SH-SY5Y (cell line): ENCODE measurements at regions not wholly inside any gene's neighbourhood (a gene's known extent, or its start where the extent isn't known, plus 50 kb on each side); places are given as distances from the start of the nearest gene placed in this dataset.

ENCODE experiments used
- GATA2 ChIP-seq: IDR thresholded peaks from 2 replicates; pipeline ENCODE4 v1.6.1; 2011; ENCODE audit warnings: mild to moderate bottlenecking, low read depth, low read length
- GATA3 ChIP-seq: IDR thresholded peaks from 2 replicates; pipeline ENCODE4 v1.6.1; 2011; ENCODE audit warnings: low read depth, mild to moderate bottlenecking, low read length, moderate library complexity

DNA sequence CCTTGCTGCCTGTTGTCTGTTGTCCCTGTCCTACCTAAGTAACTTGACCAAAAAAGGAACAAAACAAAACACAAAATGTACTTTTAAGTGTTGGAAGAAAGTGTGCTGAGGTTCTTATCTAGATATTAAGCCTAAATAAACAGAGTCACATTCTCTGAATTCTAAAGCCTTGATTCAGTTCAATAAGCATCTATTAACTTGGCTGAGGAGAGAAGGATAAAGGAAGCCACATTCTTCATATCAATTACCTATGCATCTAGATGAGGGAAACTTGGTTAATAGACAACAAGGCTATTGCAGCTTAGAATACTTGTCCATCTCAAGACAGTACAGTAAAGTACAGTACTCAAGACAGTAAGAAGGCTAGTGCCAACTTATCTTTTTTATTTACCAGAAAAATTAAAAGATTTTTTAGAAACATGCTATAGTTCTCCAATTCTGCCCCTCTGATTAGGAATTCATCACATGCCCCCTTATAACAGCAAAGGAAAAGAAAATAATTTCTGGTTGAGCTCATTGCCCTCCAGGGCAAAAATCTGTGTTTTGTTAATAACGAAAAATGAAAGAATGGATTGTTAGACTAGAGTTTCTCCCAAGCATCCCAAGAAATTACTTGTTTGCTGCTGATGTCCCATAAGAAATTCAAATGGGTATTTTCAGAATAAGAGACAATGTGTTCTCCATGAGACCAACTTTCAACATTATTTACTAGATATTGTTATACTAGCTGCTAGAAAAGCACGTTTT, 546.5 kb upstream of the SEMA3D start:
- TF ChIP-seq GATA2 (no peak), GATA3 (no peak)
